GM12875 (cell line): ENCODE measurements at regions not wholly inside any gene's neighbourhood (a gene's known extent, or its start where the extent isn't known, plus 50 kb on each side); places are given as distances from the start of the nearest gene placed in this dataset.

Experiments
- H3K4me3 ChIP-seq: one replicate; pipeline ENCODE4 v1.5.1; 2011; ENCODE audit warnings: low read depth, low read length, control low read depth
- TF ChIP-seq, protein P1 (sequence below): IDR thresholded peaks from 2 replicates; pipeline ENCODE4 v1.5.1; 2011; ENCODE audit warnings: low read depth, mild to moderate bottlenecking, control low read depth, inconsistent platforms, low read length, moderate library complexity, borderline replicate concordance; ENCODE audit not compliant: insufficient read depth

GRCh38 chr15:31516440-31516839, 189.8 kb downstream of the KLF13 start:
- no peak overlapping the region for H3K4me3 ChIP-seq
- TF ChIP-seq, protein P1, sequence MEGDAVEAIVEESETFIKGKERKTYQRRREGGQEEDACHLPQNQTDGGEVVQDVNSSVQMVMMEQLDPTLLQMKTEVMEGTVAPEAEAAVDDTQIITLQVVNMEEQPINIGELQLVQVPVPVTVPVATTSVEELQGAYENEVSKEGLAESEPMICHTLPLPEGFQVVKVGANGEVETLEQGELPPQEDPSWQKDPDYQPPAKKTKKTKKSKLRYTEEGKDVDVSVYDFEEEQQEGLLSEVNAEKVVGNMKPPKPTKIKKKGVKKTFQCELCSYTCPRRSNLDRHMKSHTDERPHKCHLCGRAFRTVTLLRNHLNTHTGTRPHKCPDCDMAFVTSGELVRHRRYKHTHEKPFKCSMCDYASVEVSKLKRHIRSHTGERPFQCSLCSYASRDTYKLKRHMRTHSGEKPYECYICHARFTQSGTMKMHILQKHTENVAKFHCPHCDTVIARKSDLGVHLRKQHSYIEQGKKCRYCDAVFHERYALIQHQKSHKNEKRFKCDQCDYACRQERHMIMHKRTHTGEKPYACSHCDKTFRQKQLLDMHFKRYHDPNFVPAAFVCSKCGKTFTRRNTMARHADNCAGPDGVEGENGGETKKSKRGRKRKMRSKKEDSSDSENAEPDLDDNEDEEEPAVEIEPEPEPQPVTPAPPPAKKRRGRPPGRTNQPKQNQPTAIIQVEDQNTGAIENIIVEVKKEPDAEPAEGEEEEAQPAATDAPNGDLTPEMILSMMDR: no peak

GRCh38 chr15:31516874-31517273, 190.2 kb downstream of the KLF13 start:
- TF ChIP-seq, protein P1: no peak
- H3K4me3 ChIP-seq: no peak overlapping the region

- no peak overlapping the region for H3K4me3 ChIP-seq
- TF ChIP-seq, protein P1: no peak
Observed at GRCh38 chr15:31517711-31518110, 191.1 kb downstream of the KLF13 start.

- TF ChIP-seq, protein P1: no peak
- no peak overlapping the region for H3K4me3 ChIP-seq
Observed at GRCh38 chr15:31522028-31522427, 195.4 kb downstream of the KLF13 start.

DNA sequence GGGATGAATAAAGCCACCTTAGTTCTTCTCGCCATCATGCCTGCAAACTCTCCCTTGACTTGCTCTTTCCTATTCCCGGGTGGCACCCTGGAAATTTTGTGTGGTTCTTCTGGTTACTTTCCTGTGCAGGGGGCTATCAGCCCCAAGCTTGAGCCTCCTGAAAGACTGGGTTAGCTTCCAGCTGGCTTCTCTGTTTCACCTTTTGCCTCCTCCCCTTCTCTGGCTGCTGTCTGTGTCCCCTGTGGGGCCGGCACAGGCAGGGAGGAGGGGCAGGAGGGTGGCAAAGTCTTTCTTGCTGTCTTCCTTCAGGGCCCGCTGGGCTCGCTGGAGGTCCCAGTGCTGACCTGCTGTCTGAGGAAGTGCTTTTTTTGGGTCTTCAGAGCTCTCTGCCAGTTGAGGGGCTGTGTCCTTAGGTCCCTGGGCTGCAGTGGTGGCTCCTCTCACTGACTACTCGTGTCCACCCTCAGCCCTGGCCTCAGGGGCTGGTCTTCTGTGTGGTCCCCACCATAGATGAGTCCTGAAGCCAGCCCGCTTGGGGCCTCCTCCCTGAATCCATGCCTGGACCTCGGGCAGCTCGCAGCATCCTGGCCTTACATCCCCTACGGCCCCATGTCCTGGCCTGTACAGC, 196.5 kb downstream of the KLF13 start:
- TF ChIP-seq, protein P1: no peak
- H3K4me3 ChIP-seq: no peak overlapping the region

GRCh38 chr15:31523655-31524049, 197.0 kb downstream of the KLF13 start:
- H3K4me3 ChIP-seq: no peak overlapping the region
- TF ChIP-seq, protein P1: no peak

GRCh38 chr15:31525185-31525695, 198.6 kb downstream of the KLF13 start:
- TF ChIP-seq, protein P1: no peak

More at GRCh38 chr15:31525185-31525695, 198.6 kb downstream of the KLF13 start:
- no peak overlapping the region for H3K4me3 ChIP-seq
